GM12878 (cell line): ENCODE measurements at regions not wholly inside any gene's neighbourhood (a gene's known extent, or its start where the extent isn't known, plus 50 kb on each side); places are given as distances from the start of the nearest gene placed in this dataset.
A peak's percentile ranks its signal among the peaks of the same experiment; 100 is the strongest.

Source experiments
- ATAC-seq: fragments of 200-7000 bp; cut with Tn5 transposase; 3 replicates; pipeline ENCODE4 v1.9.1; 2020; ENCODE audit warnings: mild to moderate bottlenecking, moderate library complexity
- BruUV-seq: library from RNA; stranded (reverse); fragments of 400-500 nt; replicated peaks from 2 replicates; lab custom pipeline; 2021; lab: Mats Ljungman, UMichigan
- CTCF ChIA-PET: fragments of 300-600 bp; sonication (Branson Sonifier 250); formaldehyde crosslinking; extraction: SDS; loops from one replicate; lab custom pipeline; 2021; ENCODE audit warnings: inconsistent platforms; lab: Yijun Ruan, JAX
- POLR2A ChIA-PET: fragments of 350-600 bp; formaldehyde crosslinking; extraction: SDS; loops from one replicate; lab custom pipeline; 2021; ENCODE audit warnings: inconsistent platforms; lab: Charles Lee
- RAD21 ChIA-PET: fragments of 300-600 bp; sonication (Branson Sonifier 250); formaldehyde crosslinking; loops from one replicate; lab custom pipeline; 2023; ENCODE audit warnings: antibody characterized with exemption; ENCODE audit not compliant: unreplicated experiment; lab: Charles Lee
- SMC1A ChIA-PET: fragments of 300-600 bp; sonication (Branson Sonifier 250); formaldehyde crosslinking; loops from one replicate; lab custom pipeline; 2023; ENCODE audit not compliant: unreplicated experiment, uncharacterized antibody; lab: Charles Lee
- DNase-seq: peaks from one replicate; pipeline ENCODE4 v3.0.0-alpha.2; 2011; ENCODE audit warnings: low read depth, low spot score
- FAIRE-seq: peaks from 3 replicates; lab custom pipeline; 2011; peaks lifted over from hg19 to GRCh38; lab: Jason Lieb, UNC
- H2AFZ ChIP-seq: 2 replicates; pipeline ENCODE4 v1.6.0; 2011; ENCODE audit warnings: low read depth, low read length, control low read depth; ENCODE audit not compliant: control insufficient read depth
- H3K27ac ChIP-seq: 2 replicates; pipeline ENCODE4 v1.5.1; 2011; ENCODE audit warnings: control low read depth; ENCODE audit not compliant: control insufficient read depth, insufficient read depth
- H3K27me3 ChIP-seq, 2 experiments: replicated peaks in 1 of 2; 2 replicates each; pipeline versions ENCODE4 v1.6.0 to v1.6.1; 2011; ENCODE audit warnings: low read length in 1 of 2; ENCODE audit not compliant: control insufficient read depth in 2 of 2, insufficient read depth in 2 of 2
- H3K36me3 ChIP-seq, 2 experiments: 2 replicates each; pipeline ENCODE4 v1.5.1; 2011; ENCODE audit warnings: low read length in 1 of 2; ENCODE audit not compliant: control insufficient read depth in 2 of 2, insufficient read depth in 2 of 2
- H3K4me1 ChIP-seq: 2 replicates; pipeline ENCODE4 v1.6.1; 2011; ENCODE audit warnings: mild to moderate bottlenecking, low read length, moderate library complexity, mixed read lengths; ENCODE audit not compliant: control insufficient read depth, insufficient read depth
- H3K4me2 ChIP-seq: 2 replicates; pipeline ENCODE4 v1.6.0; 2011; ENCODE audit warnings: control low read depth; ENCODE audit not compliant: control insufficient read depth, insufficient read depth
- H3K4me3 ChIP-seq: fragments of 200-600 bp; sonication (generic); 2 replicates; pipeline ENCODE4 v1.5.1; 2016
- H3K79me2 ChIP-seq: 2 replicates; pipeline ENCODE4 v1.6.0; 2011; ENCODE audit warnings: low read length; ENCODE audit not compliant: control insufficient read depth, insufficient read depth
- H3K9ac ChIP-seq: 2 replicates; pipeline ENCODE4 v1.8.0; 2011; ENCODE audit warnings: low read length, control low read depth, mixed read lengths; ENCODE audit not compliant: control insufficient read depth, insufficient read depth
- H3K9me3 ChIP-seq: replicated peaks from 3 replicates; pipeline ENCODE4 v1.5.1; 2011; ENCODE audit warnings: mild to moderate bottlenecking, low read length; ENCODE audit not compliant: control insufficient read depth, insufficient read depth
- H4K20me1 ChIP-seq: 2 replicates; pipeline ENCODE4 v1.6.0; 2011; ENCODE audit not compliant: control insufficient read depth, insufficient read depth
- ATF7 ChIP-seq: fragments of 450-650 bp; IDR thresholded peaks from 2 replicates; pipeline ENCODE4 v1.6.1; 2016; ENCODE audit warnings: low read depth, mild to moderate bottlenecking
- CHD2 ChIP-seq: IDR thresholded peaks from 2 replicates; pipeline ENCODE4 v1.6.1; 2011; ENCODE audit warnings: low read depth, low read length, improper control_type of control experiment, borderline replicate concordance
- NR2F1 ChIP-seq: fragments of 450-650 bp; conservative IDR thresholded peaks from 2 replicates; pipeline ENCODE4 v1.6.1; 2017; ENCODE audit warnings: mild to moderate bottlenecking
- POU2F2 ChIP-seq: IDR thresholded peaks from 3 replicates; pipeline ENCODE4 v1.6.1; 2011; ENCODE audit warnings: low read depth, mild to moderate bottlenecking, low read length, borderline replicate concordance
- RB1 ChIP-seq: fragments of 450-650 bp; formaldehyde crosslinking; IDR thresholded peaks from 2 replicates; pipeline ENCODE4 v1.6.1; 2017; ENCODE audit warnings: mild to moderate bottlenecking, borderline replicate concordance
- RCOR1 ChIP-seq: conservative IDR thresholded peaks from 2 replicates; pipeline ENCODE4 v1.6.1; 2012; ENCODE audit warnings: low read depth, low read length, improper control_type of control experiment
- SMAD5 ChIP-seq: IDR thresholded peaks from 2 replicates; pipeline ENCODE4 v1.6.1; 2016; ENCODE audit warnings: antibody characterized with exemption, low read depth
- SPI1 ChIP-seq: IDR thresholded peaks from 2 replicates; pipeline ENCODE4 v1.6.1; 2011; ENCODE audit warnings: low read depth, mild to moderate bottlenecking, low read length, moderate library complexity, borderline replicate concordance; ENCODE audit not compliant: insufficient read depth
- TARDBP ChIP-seq: IDR thresholded peaks from 2 replicates; pipeline ENCODE4 v1.6.1; 2016; ENCODE audit warnings: borderline replicate concordance
- TBL1XR1 ChIP-seq: IDR thresholded peaks from 2 replicates; pipeline ENCODE4 v1.6.1; 2012; ENCODE audit warnings: low read depth, low read length, improper control_type of control experiment
- WGBS: methylation state at CpG from one replicate; pipeline ENCODE4 v1.1.6; 2016; ENCODE audit warnings: low lambda C conversion rate; ENCODE audit not compliant: insufficient replicate concordance, insufficient coverage; ENCODE audit errors: missing lambda C conversion rate; 5-methylcytosine and 5-hydroxymethylcytosine counted together
- in situ Hi-C: fragments of 300-500 bp; cut with MboI; formaldehyde crosslinking; loops from 9 replicates; pipeline ENCODE4 v1.14.3; 2018; ENCODE audit warnings: mixed read lengths
- intact Hi-C: fragments of 100-400 bp; cut with micrococcal nuclease; formaldehyde crosslinking; loops from one replicate; pipeline ENCODE4 v1.14.2; 2022; ENCODE audit not compliant: unreplicated experiment

DNA sequence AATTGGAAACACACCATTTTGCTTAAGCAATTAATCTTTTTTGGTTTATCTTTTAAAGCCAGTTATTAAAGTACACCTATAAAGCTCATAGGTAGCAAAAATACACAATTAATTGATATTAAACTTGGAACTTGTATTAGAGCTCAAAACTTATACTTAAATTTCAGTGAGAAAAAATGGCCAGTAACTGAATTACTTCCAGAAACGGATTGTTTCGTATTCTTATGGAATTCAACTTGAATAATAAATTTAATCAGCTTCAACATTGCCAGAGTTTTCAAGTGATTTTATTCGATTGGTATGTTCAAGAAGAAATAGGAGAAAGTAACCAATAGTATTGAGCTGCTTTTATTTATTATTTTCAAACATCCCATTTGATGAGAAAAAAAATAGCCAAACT, 112.7 kb upstream of the PDE10A start (continued):
- TF ChIP-seq RB1 (no peak), CHD2 (no peak), SPI1 (no peak), TARDBP (no peak), SMAD5 (no peak)
- TF ChIP-seq, all 136 proteins: peak for 0

- Histone ChIP-seq H3K79me2 (no peaks in the 10 kb centered on the region), H3K4me1 (no peaks in the 10 kb centered on the region), H3K9ac (no peak overlapping the region), H3K4me3 (no peak overlapping the region), H4K20me1 (no peaks in the 10 kb centered on the region), H3K27me3 (no peaks in the 10 kb centered on the region; a peak in 1 of 4 replicates), H2AFZ (no peak overlapping the region)
- CTCF ChIA-PET, result interaction anchor here (0.6 to 1.8 kb wide), 3 partner anchors 28 to 49 kb away, joined by 3 to 4 read pairs (median 3); no protein-coding TSS in a partner anchor
- SMC1A ChIA-PET, result no interaction called here
- no peak for FAIRE-seq
- RAD21 ChIA-PET, result interaction anchor here (0.6 to 1.1 kb wide), 2 partner anchors 85 to 335 kb away, joined by 3 read pairs; no protein-coding TSS in a partner anchor
- DNase-seq, result no peak
- intact Hi-C loops, result no loop called here
- POLR2A ChIA-PET, result interaction anchor here (0.6 to 0.7 kb wide), 2 partner anchors 102 to 694 kb away, joined by 3 to 4 read pairs; no protein-coding TSS in a partner anchor
- BruUV-seq, result no TSS peak
- TF ChIP-seq ATF7 (no peak), POU2F2 (no peak), RCOR1 (no peak), TBL1XR1 (no peak), NR2F1 (0 out of 2 replicates have a peak, but pooled peaks have one; percentile 24), SPI1 (peak; percentile 19; the same call in 1 of the 2 replicates)
- TF ChIP-seq, all 136 proteins: peak for 2
- 15% methylated on average over 13 of the region's 13 CpGs for WGBS
- no peaks in the 10 kb centered on the region for H3K36me3 ChIP-seq
- in situ Hi-C loops, result no loop called here
- no peaks in the 10 kb centered on the region for H3K9me3 ChIP-seq
- H3K4me2 ChIP-seq, result no peak overlapping the region
- ATAC-seq, result peak; percentile 81
- no peak overlapping the region for H3K27ac ChIP-seq
Observed at GRCh38 chr6:165774903-165775601, 112.0 kb upstream of the PDE10A start.
